ENCODE measurements at regions not wholly inside any gene's neighbourhood (a gene's known extent, or its start where the extent isn't known, plus 50 kb on each side); places are given as distances from the start of the nearest gene placed in this dataset.

GRCh38 chr11:45067966-45068365 lies 78.5 kb upstream of the PRDM11 start:
- peak in 1 of 2 experiments; percentile 10 for DNase-seq

GRCh38 chr11:45071232-45071631 lies 75.2 kb upstream of the PRDM11 start:
- DNase-seq, result no peak

- DNase-seq, result no peak
Observed at GRCh38 chr11:45073685-45074141, 72.7 kb upstream of the PRDM11 start.

GRCh38 chr11:45075519-45075918 lies 70.9 kb upstream of the PRDM11 start:
- no peak for DNase-seq

- no peak for DNase-seq
Observed at GRCh38 chr11:45075952-45076351, 70.5 kb upstream of the PRDM11 start.

- DNase-seq, result no peak
Observed at GRCh38 chr11:45076761-45077160, 69.7 kb upstream of the PRDM11 start.

GRCh38 chr11:45078236-45079074 lies 68.0 kb upstream of the PRDM11 start:
- peak; percentile 27 to 41 for DNase-seq

- peak; percentile 91 to 95 for DNase-seq
Observed at GRCh38 chr11:45079075-45079444, 67.4 kb upstream of the PRDM11 start.

- DNase-seq, result no peak
Observed at GRCh38 chr11:45079567-45079942, 66.9 kb upstream of the PRDM11 start.

- peak; percentile 80 to 91 for DNase-seq
Observed at GRCh38 chr11:45079943-45080719, 66.3 kb upstream of the PRDM11 start.

- DNase-seq, result no peak
Observed at GRCh38 chr11:45082744-45083543, 63.5 kb upstream of the PRDM11 start.

GRCh38 chr11:45083544-45084087 lies 62.8 kb upstream of the PRDM11 start:
- peak in 1 of 2 experiments; percentile 37 for DNase-seq

GRCh38 chr11:45085646-45086501 lies 60.6 kb upstream of the PRDM11 start:
- DNase-seq, result no peak

GRCh38 chr11:45086526-45086925 lies 59.9 kb upstream of the PRDM11 start:
- DNase-seq, result no peak

- peak; percentile 38 to 73 for DNase-seq
Observed at GRCh38 chr11:45087086-45087899, 59.1 kb upstream of the PRDM11 start.

GRCh38 chr11:45087900-45088160 lies 58.6 kb upstream of the PRDM11 start:
- no peak for DNase-seq

- no peak for DNase-seq
Observed at GRCh38 chr11:45089251-45089650, 57.2 kb upstream of the PRDM11 start.

GRCh38 chr11:45089676-45090499 lies 56.6 kb upstream of the PRDM11 start:
- DNase-seq, result peak in 1 of 2 experiments; percentile 58

GRCh38 chr11:45090607-45091006 lies 55.8 kb upstream of the PRDM11 start:
- no peak for DNase-seq
